Mesodermal cell (in vitro differentiated cells): ENCODE measurements at regions not wholly inside any gene's neighbourhood (a gene's known extent, or its start where the extent isn't known, plus 50 kb on each side); places are given as distances from the start of the nearest gene placed in this dataset.

Experiments used
- H3K27ac ChIP-seq: 2 replicates; pipeline ENCODE4 v1.7.0; 2013; ENCODE audit warnings: mild to moderate bottlenecking, low read depth, low read length, moderate library complexity; ENCODE audit not compliant: severe bottlenecking
- H3K36me3 ChIP-seq: 2 replicates; pipeline ENCODE4 v1.7.1; 2013; ENCODE audit warnings: mild to moderate bottlenecking, low read length, moderate library complexity; ENCODE audit not compliant: control insufficient read depth, insufficient read depth
- H3K4me1 ChIP-seq: one replicate; pipeline ENCODE4 v1.7.1; 2013; ENCODE audit warnings: mild to moderate bottlenecking, low read length; ENCODE audit not compliant: insufficient read depth, control insufficient read depth, poor library complexity, severe bottlenecking
- H3K4me3 ChIP-seq: 2 replicates; pipeline ENCODE4 v1.7.0; 2013; ENCODE audit warnings: low read length, control low read depth, mild to moderate bottlenecking; ENCODE audit not compliant: insufficient read depth, poor library complexity, severe bottlenecking; ENCODE audit errors: extremely low read depth
- H3K9me3 ChIP-seq: 2 replicates; pipeline ENCODE4 v1.7.1; 2013; ENCODE audit warnings: mild to moderate bottlenecking, low read length, moderate library complexity; ENCODE audit not compliant: control insufficient read depth
- WGBS, 2 experiments: methylation state at CpG; one replicate each; pipeline ENCODE4 v1.1.5; 2013; ENCODE audit warnings: missing lambda C conversion rate in 2 of 2; ENCODE audit not compliant: insufficient coverage in 2 of 2; 5-methylcytosine and 5-hydroxymethylcytosine counted together

GRCh38 chr11:31974366-31975136 is 116.3 kb upstream of the RCN1 start:
- no peaks in the 10 kb centered on the region for H3K36me3 ChIP-seq
- H3K27ac ChIP-seq, result no peak overlapping the region
- H3K4me3 ChIP-seq, result no peak overlapping the region
- 92 to 100% methylated on average over 1 to 4 of the region's 5 CpGs for WGBS, 2 experiments
- H3K9me3 ChIP-seq, result peaks cover 3% of the 10 kb centered on the region
- H3K4me1 ChIP-seq, result no peaks in the 10 kb centered on the region

- 78 to 86% methylated on average over 4 of the region's 4 CpGs for WGBS, 2 experiments
- H3K4me3 ChIP-seq, result no peak overlapping the region
- H3K4me1 ChIP-seq, result no peaks in the 10 kb centered on the region
- no peak overlapping the region for H3K27ac ChIP-seq
- no peaks in the 10 kb centered on the region for H3K36me3 ChIP-seq
- H3K9me3 ChIP-seq, result peaks cover 3% of the 10 kb centered on the region
Observed at GRCh38 chr11:31973172-31973571, 117.7 kb upstream of the RCN1 start.

- no peak overlapping the region for H3K27ac ChIP-seq
- no peaks in the 10 kb centered on the region for H3K36me3 ChIP-seq
- H3K4me3 ChIP-seq, result no peak overlapping the region
- peaks cover 3% of the 10 kb centered on the region for H3K9me3 ChIP-seq
- 81 to 83% methylated on average over 4 to 5 of the region's 5 CpGs for WGBS, 2 experiments
- no peaks in the 10 kb centered on the region for H3K4me1 ChIP-seq
Observed at GRCh38 chr11:31972623-31973022, 118.3 kb upstream of the RCN1 start.

- Histone ChIP-seq H3K4me3 (no peak overlapping the region), H3K9me3 (peaks cover 3% of the 10 kb centered on the region), H3K27ac (no peak overlapping the region), H3K4me1 (no peaks in the 10 kb centered on the region), H3K36me3 (no peaks in the 10 kb centered on the region)
- whole genome bisulfite sequencing, 2 experiments, result 89 to 92% methylated on average over 5 of the region's 6 CpGs
Observed at GRCh38 chr11:31969359-31969702, 121.5 kb upstream of the RCN1 start.

- WGBS, 2 experiments, result 89 to 98% methylated on average over 3 to 6 of the region's 13 CpGs
- no peaks in the 10 kb centered on the region for H3K4me1 ChIP-seq
- H3K27ac ChIP-seq, result no peak overlapping the region
- peaks cover 3% of the 10 kb centered on the region for H3K9me3 ChIP-seq
- no peak overlapping the region for H3K4me3 ChIP-seq
- H3K36me3 ChIP-seq, result no peaks in the 10 kb centered on the region
Observed at GRCh38 chr11:31968461-31969358, 122.2 kb upstream of the RCN1 start.

GRCh38 chr11:31967404-31968130 is 123.3 kb upstream of the RCN1 start:
- 83 to 86% methylated on average over 3 to 5 of the region's 7 CpGs for WGBS, 2 experiments
- no peaks in the 10 kb centered on the region for H3K36me3 ChIP-seq
- H3K27ac ChIP-seq, result no peak overlapping the region
- H3K4me3 ChIP-seq, result no peak overlapping the region
- no peaks in the 10 kb centered on the region for H3K4me1 ChIP-seq
- peaks cover 3% of the 10 kb centered on the region for H3K9me3 ChIP-seq

- Histone ChIP-seq H3K9me3 (peaks cover 3% of the 10 kb centered on the region), H3K4me3 (no peak overlapping the region), H3K4me1 (no peaks in the 10 kb centered on the region), H3K36me3 (no peaks in the 10 kb centered on the region), H3K27ac (no peak overlapping the region)
- 83 to 89% methylated on average over 4 to 9 of the region's 9 CpGs for WGBS, 2 experiments
Observed at GRCh38 chr11:31966846-31967245, 124.0 kb upstream of the RCN1 start.

- WGBS, 2 experiments, result 67 to 80% methylated on average over 1 to 3 of the region's 3 CpGs
- Histone ChIP-seq H3K36me3 (no peaks in the 10 kb centered on the region), H3K4me3 (no peak overlapping the region), H3K4me1 (peaks cover 4% of the 10 kb centered on the region), H3K9me3 (no peaks in the 10 kb centered on the region), H3K27ac (no peak overlapping the region)
Observed at GRCh38 chr11:31964181-31964580, 126.7 kb upstream of the RCN1 start.

- WGBS, 2 experiments, result 71% methylated on average over 1 of the region's 4 CpGs; no CpG with 5 or more reads in 1 of the 2 experiments
- Histone ChIP-seq H3K36me3 (no peaks in the 10 kb centered on the region), H3K27ac (no peak overlapping the region)
Observed at GRCh38 chr11:31960126-31960525, 130.7 kb upstream of the RCN1 start.

GRCh38 chr11:31959716-31960115 is 131.2 kb upstream of the RCN1 start:
- Histone ChIP-seq H3K9me3 (no peaks in the 10 kb centered on the region), H3K36me3 (no peaks in the 10 kb centered on the region), H3K4me3 (no peak overlapping the region), H3K27ac (no peak overlapping the region), H3K4me1 (peaks cover 4% of the 10 kb centered on the region)
- WGBS, 2 experiments, result 73 to 97% methylated on average over 5 of the region's 6 CpGs

More at GRCh38 chr11:31960126-31960525, 130.7 kb upstream of the RCN1 start:
- Histone ChIP-seq H3K4me1 (peaks cover 4% of the 10 kb centered on the region), H3K9me3 (no peaks in the 10 kb centered on the region), H3K4me3 (no peak overlapping the region)
